ENCODE measurements at regions not wholly inside any gene's neighbourhood (a gene's known extent, or its start where the extent isn't known, plus 50 kb on each side); places are given as distances from the start of the nearest gene placed in this dataset.

GRCh38 chr5:18882154-18882553 lies 1105.8 kb downstream of the CDH18 start:
- no peak for DNase-seq (ENCODE audit: low spot score)
- Histone ChIP-seq H3K27me3 (no peaks in the 10 kb centered on the region), H2AFZ (no peak overlapping the region), H3K4me1 (ENCODE audit: insufficient read depth) (no peaks in the 10 kb centered on the region), H3K4me2 (no peak overlapping the region), H3K9me3 (ENCODE audit: low read depth) (no peaks in the 10 kb centered on the region), H3K79me2 (no peaks in the 10 kb centered on the region), H3K27ac (no peak overlapping the region), H4K20me1 (ENCODE audit: insufficient read depth, poor library complexity, severe bottlenecking) (no peaks in the 10 kb centered on the region), H3K9me2 (replicated peaks; ENCODE audit: insufficient read depth) (no peaks in the 10 kb centered on the region), H3K36me3 (replicated peaks; ENCODE audit: insufficient read depth, low read depth) (no peaks in the 10 kb centered on the region), H3K4me3 (no peak overlapping the region)
- WGBS (ENCODE audit: low lambda C conversion rate, missing lambda C conversion rate) = 89% methylated on average over 3 of the region's 3 CpGs
- TF ChIP-seq CTCF (IDR thresholded peaks at IDR 0.05; ENCODE audit: poor library complexity) (no peak), EZH2phosphoT487 (IDR thresholded peaks at IDR 0.05; ENCODE audit: low read depth, severe bottlenecking, unreplicated experiment) (no peak), EZH2 (IDR thresholded peaks at IDR 0.05; ENCODE audit: borderline replicate concordance) (no peak)

- Histone ChIP-seq H3K4me2 (no peak overlapping the region), H2AFZ (no peak overlapping the region), H4K20me1 (ENCODE audit: insufficient read depth, poor library complexity, severe bottlenecking) (no peaks in the 10 kb centered on the region), H3K4me3 (no peak overlapping the region), H3K9me3 (ENCODE audit: low read depth) (no peaks in the 10 kb centered on the region), H3K27me3 (no peaks in the 10 kb centered on the region), H3K9me2 (replicated peaks; ENCODE audit: insufficient read depth) (no peaks in the 10 kb centered on the region), H3K36me3 (replicated peaks; ENCODE audit: insufficient read depth, low read depth) (no peaks in the 10 kb centered on the region), H3K27ac (no peak overlapping the region), H3K79me2 (no peaks in the 10 kb centered on the region), H3K4me1 (ENCODE audit: insufficient read depth) (no peaks in the 10 kb centered on the region)
- no peak for DNase-seq (ENCODE audit: low spot score)
- TF ChIP-seq CTCF (IDR thresholded peaks at IDR 0.05; ENCODE audit: poor library complexity) (no peak), EZH2phosphoT487 (IDR thresholded peaks at IDR 0.05; ENCODE audit: low read depth, severe bottlenecking, unreplicated experiment) (no peak), EZH2 (IDR thresholded peaks at IDR 0.05; ENCODE audit: borderline replicate concordance) (no peak)
Measured at GRCh38 chr5:18888821-18889220, 1099.2 kb downstream of the CDH18 start.

- H3K27ac ChIP-seq = no peak overlapping the region
- no peaks in the 10 kb centered on the region for H4K20me1 ChIP-seq (ENCODE audit: insufficient read depth, poor library complexity, severe bottlenecking)
- H3K27me3 ChIP-seq = no peaks in the 10 kb centered on the region
- no peak for DNase-seq (ENCODE audit: low spot score)
- no peak overlapping the region for H3K4me3 ChIP-seq
- H3K4me1 ChIP-seq (ENCODE audit: insufficient read depth) = no peaks in the 10 kb centered on the region
- TF ChIP-seq EZH2 (IDR thresholded peaks at IDR 0.05; ENCODE audit: borderline replicate concordance) = no peak
- H3K9me2 ChIP-seq (replicated peaks; ENCODE audit: insufficient read depth) = no peaks in the 10 kb centered on the region
- H3K36me3 ChIP-seq (replicated peaks; ENCODE audit: insufficient read depth, low read depth) = no peaks in the 10 kb centered on the region
- H3K9me3 ChIP-seq (ENCODE audit: low read depth) = no peaks in the 10 kb centered on the region
- 86% methylated on average over 3 of the region's 3 CpGs for WGBS (ENCODE audit: low lambda C conversion rate, missing lambda C conversion rate)
- no peaks in the 10 kb centered on the region for H3K79me2 ChIP-seq
- no peak overlapping the region for H3K4me2 ChIP-seq
- no peak overlapping the region for H2AFZ ChIP-seq
Measured at GRCh38 chr5:18900644-18901043, 1087.4 kb downstream of the CDH18 start.

GRCh38 chr5:18920966-18921365 lies 1067.0 kb downstream of the CDH18 start:
- no peak overlapping the region for H3K4me2 ChIP-seq
- no peak for TF ChIP-seq EZH2 (IDR thresholded peaks at IDR 0.05; ENCODE audit: borderline replicate concordance)
- TF ChIP-seq EZH2phosphoT487 (IDR thresholded peaks at IDR 0.05; ENCODE audit: low read depth, severe bottlenecking, unreplicated experiment) = no peak
- no peak for TF ChIP-seq CTCF (IDR thresholded peaks at IDR 0.05; ENCODE audit: poor library complexity)
- no peaks in the 10 kb centered on the region for H3K36me3 ChIP-seq (replicated peaks; ENCODE audit: insufficient read depth, low read depth)
- no peaks in the 10 kb centered on the region for H3K27me3 ChIP-seq
- no peak overlapping the region for H3K27ac ChIP-seq
- no peaks in the 10 kb centered on the region for H4K20me1 ChIP-seq (ENCODE audit: insufficient read depth, poor library complexity, severe bottlenecking)
- H3K9me2 ChIP-seq (replicated peaks; ENCODE audit: insufficient read depth) = no peaks in the 10 kb centered on the region
- no peaks in the 10 kb centered on the region for H3K4me1 ChIP-seq (ENCODE audit: insufficient read depth)
- WGBS (ENCODE audit: low lambda C conversion rate, missing lambda C conversion rate) = 48% methylated on average over 5 of the region's 5 CpGs
- H3K9me3 ChIP-seq (ENCODE audit: low read depth) = no peaks in the 10 kb centered on the region
- H3K4me3 ChIP-seq = no peak overlapping the region
- no peak for DNase-seq (ENCODE audit: low spot score)
- H3K79me2 ChIP-seq = no peaks in the 10 kb centered on the region
- no peak overlapping the region for H2AFZ ChIP-seq
